HG03159 (cell line): ENCODE measurements at regions not wholly inside any gene's neighbourhood (a gene's known extent, or its start where the extent isn't known, plus 50 kb on each side); places are given as distances from the start of the nearest gene placed in this dataset.

Experiments used
- ATAC-seq: cut with Tn5 transposase; IDR thresholded peaks from one replicate; pipeline ENCODE4 v1.9.1; 2021; ENCODE audit warnings: mild to moderate bottlenecking, moderate library complexity; ENCODE audit not compliant: unreplicated experiment

DNA sequence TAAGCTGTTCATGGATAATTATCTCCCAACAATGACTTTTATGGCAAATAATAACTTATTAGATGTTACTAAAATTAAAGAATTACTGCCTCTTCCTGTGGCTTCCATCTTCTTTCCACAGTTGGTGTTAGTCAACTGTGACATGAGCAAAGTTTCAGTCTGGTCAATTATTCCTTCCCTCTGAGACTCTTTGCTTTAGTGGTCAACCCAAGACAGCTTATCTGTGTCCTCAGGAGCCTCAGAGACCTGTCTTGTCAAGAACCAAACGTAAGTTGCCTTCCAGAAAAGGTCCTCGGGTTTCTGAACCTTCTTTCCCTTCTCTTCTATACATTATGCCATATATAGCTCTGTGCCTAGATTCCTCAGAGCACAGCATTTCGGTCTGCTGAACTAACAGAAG is 263.2 kb upstream of the ZP4 start:
- ATAC-seq = no peak

DNA sequence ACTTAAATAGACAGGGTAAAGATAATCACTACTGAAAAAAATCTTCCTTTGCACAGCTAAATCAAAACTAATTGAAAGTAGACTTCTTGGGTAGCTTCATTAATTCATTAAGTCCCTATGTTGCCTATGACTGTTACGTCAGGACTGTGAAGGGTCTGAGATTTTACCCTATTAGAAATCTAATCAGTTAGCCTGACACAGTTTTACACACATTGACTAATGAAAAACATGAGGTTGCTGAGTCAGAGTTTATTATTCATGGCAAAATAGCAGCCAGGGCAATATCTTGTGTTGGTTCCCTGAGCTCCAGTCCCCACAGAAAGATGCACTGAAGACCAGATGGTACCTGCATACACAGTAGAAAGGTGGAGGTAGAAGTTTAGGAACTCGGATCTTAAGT is 262.5 kb upstream of the ZP4 start:
- ATAC-seq = no peak

DNA sequence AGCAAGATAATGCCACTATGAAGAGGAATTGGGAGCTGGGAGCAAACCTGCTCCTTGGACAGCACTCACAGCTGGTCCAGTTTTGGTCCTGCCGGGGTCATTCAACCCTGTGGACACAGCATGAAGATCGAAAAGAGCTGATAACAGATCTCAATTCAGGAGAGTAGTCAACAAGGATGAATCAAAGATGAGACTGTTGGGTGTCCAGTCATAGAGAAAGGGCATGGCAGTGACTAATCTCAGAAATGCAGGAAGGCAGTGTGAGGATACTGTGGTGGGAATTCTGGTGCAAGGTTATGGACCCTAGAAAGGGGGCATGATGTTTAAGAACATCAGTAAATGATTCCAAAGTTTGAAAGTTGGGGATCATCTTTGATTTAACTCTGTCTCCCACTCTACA is 261.4 kb upstream of the ZP4 start:
- ATAC-seq = no peak

DNA sequence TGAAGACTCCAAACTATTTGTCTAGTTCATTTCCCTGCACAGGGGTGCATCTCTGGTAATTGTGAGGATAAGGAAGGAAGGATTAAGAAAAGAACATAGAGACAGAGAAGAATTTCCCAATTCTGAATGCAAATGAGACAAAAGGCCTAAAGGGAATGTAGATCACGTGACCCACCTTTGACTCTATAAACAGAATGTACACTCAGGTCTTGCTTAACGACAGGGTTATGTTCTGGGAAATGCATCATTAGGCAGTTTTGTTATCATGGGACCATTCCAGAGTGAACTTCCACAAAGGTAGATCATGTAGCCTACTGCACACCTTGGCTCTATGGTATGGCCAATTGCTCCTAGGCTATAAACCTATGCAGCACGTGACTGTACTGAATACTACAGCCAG is 252.3 kb upstream of the ZP4 start:
- no peak for ATAC-seq

DNA sequence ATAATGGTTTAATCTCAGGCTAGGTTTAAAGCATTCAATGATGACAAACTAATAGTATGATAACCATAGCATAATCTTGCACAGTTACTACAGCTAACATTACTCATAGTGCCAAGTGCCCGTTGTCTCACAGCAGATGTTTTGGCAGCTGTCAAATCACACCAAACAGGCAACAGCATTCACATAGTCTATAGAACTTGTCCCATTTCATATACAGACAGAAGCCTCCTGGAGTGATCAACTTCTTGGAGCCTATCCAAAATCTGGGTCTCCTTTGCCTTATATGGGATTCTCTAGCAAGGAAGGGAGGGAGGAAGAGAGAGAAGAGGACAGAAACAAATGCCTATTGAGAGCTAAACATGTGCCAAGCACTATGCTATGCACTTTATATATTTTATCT is 250.6 kb upstream of the ZP4 start:
- ATAC-seq = no peak

DNA sequence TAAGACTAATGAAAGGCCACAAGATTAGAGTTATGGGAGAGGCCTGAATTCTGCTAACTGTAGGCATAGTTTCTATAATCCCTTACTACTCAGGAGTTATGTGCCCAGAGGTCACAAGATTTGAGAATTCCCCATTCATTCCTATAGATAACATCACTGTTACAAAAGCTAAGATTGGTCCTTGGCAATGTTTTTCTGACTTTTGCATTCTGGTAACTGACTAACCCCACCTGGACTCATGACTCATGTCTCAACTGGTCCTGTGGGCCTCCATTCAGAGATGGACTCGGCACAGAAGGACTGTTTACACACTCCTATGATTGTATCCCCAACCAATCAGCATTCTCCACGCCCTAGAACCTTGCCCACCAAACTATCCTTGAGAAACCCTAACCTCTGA is 249.0 kb upstream of the ZP4 start:
- no peak for ATAC-seq

DNA sequence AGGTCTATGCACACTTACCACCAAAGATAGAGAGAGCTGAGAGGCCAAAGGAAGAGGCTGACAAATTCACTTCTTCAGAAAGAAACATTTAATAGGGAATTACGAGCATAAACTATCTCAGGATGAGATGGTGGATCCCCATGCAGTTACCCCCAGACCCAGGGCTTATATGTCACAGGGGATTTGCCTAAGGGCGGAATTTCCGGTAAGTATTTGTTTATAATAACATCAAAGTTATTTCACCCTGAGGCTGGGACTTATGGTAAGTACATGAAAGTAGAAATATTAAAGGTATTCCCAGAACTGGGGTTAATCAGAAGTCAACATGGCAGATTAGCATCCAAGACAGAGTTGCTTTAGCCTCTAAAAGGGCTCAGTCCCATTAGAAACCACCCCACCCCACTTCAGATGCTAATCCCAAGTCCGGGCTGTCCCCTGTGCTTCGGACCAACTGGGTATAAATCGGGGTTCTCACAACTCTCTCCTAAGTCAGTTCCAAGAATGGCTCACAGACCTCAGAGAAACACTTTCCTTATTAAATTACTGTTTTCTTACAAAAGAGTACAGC is 247.4 kb upstream of the ZP4 start:
- ATAC-seq = no peak

DNA sequence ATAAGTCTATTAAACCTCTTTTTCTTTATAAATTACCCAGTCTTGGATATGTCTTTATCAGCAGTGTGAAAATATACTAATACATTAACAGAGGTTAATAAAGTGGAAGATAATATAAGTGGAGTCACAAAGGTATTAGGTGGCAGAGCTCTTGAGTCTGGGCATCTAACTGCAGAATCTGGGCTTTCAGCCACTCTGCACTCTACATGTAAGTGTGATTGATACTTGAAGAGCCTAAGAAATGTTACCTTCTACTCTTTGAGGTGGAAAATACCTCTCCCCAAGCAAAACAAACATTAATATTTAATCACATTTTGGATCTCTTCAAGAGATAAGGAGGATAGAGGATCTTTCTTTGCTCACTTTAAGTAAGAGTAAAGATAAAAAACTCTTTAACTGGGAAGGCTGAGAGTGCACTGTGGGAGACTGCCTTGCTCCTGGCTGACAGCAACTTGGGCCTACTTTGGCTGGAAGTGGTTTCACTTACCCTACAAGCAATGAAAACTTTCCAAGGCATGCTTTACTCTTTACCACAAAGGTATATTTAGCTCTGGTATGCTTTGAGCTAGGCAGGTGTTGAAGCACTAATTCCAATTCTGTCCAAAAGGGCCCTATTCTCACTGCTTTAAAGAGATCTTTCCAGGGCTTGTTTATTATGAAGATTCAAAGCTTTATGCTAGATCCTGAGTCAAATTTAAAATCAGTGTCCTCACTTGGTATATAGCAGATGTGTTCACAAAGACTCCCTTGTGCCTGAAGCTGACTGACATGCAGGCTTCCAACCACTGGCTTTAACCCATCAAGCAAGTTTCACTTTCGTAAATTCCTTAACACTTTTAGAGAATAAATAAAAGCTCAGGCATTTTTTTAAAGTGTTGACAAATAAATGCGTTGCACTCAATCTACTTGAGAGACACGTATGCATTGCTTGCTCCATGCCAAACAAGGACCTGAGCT is 245.3 kb upstream of the ZP4 start:
- no peak for ATAC-seq

DNA sequence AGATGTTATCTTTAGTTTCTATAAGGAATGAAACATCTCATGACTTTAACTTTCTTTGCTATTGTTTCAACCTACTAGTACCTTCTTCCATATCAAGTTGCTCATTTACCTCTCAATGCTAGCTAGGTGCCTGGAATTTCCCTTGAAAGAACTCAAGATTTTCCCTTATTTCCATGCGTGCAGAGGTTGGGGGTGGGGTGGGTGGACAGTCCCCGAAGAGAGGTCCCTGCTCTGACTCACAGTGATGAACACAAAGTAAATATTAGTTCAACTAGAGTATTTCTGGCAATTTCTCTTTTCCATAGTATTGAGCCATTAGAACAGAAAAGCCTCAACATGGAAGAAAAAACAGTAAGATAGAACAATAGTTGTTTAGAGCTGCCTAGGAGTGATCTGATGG is 239.0 kb upstream of the ZP4 start:
- ATAC-seq = no peak

DNA sequence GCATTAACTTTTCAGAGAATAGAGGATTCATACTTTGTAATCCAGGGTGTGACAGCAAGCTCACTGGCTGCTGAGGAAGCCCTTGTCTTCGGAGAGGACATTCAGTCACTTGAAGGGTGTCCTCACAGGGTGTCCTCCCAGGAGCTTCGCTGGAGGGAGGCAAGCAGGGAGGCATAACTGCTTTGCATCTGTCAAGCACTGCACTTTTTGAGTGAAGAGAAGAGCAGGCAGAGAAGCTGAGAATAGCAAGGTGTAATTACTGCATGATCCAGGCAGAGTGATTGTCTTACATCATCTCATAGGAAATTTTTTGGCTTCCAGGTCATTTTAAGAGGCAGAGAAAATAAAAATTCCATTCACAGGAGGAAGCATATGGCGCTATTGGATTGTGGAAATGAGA is 232.5 kb upstream of the ZP4 start:
- no peak for ATAC-seq

DNA sequence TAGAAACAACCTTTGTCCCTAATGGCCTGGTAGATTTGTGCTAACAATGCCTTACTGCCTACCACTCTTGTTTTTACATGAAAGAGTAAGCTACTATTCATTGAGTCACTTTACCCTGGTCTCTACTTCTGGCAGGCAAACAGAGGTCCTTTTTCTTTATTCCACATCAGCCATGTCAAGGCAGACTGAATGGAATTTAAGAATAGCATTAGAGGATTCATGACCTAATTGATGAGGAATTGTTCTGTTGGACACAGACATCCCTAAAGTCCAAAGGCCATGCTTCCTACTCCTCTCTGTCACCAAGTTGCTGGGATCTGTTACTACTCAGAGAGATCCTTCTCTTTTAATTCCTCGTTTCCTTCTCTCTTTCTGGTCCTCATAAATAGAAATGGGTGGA is 229.1 kb upstream of the ZP4 start:
- no peak for ATAC-seq

DNA sequence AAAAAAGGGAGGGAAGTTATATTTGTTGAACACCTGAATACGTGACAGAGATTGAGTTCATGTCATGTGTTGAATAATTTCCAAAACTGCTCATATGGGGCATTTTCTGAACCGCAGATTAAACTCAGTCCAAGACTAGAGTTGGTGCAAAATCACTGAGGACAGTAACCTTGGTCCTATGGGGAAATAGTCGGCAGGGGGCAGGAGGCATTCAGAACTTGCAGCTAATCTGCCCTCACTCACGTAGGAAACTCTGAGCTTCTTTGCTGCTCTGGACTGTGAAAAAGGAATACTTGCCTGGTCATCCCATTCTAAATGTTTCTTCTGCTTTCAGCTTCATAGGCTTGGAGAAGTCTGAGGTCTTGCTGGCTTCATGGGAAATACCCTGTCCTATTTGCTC is 228.3 kb upstream of the ZP4 start:
- ATAC-seq = no peak

DNA sequence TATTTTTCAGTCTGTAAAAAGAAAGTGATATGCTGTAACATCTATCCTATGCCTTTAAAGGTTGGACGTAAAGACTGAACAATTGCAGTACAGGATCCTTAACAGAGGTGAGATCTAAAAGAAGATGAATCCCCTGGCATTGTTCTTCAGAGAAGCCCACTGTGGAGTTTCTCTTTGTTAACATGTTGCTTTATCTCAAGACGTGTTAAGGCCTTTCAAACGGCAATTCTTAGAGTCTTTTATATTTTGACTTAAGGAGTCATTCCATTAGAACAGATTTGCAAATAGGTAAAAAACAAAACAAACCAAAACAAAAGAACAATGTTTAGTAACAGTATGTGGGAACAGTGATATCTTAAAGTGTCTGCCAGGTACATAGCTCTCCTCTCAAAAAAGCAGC is 225.1 kb upstream of the ZP4 start:
- no peak for ATAC-seq

DNA sequence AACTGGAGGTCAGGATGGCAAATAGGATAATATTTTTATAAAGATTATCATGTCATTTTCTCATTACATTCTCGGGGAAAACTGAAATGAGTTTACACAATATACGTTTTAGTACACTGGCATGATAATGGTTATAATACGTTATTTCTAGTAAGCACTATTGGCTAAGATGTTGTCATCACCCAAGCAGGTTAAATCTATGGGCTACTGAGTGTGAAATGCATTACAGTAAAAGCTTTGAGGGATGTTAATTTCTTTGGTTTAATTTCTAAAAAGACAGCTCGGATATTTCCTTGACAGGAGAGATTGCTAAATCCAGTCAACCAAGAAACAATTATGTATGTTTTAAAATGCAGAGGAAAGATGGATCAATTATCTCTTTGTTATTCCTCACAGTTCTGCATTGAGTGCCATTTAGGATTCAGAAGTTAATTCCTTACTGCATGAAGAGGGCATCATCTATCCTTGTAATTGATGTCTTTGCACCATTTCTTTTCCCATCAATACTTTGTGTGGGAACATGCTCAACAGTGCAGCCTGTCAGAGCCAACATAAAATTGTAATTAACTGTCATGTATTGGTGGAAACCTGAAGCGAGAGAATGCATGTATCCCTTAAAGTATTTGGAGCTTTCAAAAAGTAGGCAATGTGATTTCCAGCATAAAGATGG is 222.4 kb upstream of the ZP4 start:
- no peak for ATAC-seq

DNA sequence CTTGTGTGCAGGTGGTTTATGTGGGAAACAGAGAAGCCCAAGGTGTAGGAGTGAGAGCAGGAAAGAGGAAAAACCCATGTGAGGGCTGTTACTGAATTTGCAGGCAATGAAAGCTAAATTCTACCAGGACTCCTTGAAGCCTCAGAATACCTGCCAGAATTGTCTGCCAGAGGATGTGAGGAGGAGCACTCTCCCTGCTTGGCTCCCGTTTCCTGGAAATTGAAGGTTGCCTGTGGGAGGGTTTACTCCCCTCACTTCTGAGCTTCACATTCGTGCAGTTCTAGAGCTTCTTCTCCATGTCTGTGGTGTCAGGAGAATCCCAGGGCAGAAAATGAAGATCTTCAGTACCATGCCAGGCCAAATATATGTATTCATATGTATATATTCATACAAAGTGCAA is 220.8 kb upstream of the ZP4 start:
- no peak for ATAC-seq

DNA sequence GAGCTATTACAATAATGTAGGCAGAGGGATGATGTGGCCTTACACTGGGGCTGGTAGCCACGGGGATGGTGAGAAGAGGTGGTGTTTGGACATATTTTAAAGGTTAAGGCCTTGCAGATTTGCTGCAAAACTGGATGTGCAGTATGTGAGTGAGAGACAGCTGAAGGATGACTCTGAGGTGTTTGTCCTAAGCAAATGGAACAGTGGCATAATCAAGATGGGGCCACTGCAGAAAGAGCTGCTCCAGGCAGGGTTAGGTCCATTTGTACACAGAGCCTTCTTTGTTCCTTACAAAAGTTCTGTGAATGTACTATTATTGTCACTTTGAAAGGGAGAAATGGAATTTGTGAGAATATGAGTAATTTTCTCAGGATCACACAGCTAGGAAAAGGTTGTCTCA is 220.4 kb upstream of the ZP4 start:
- no peak for ATAC-seq

DNA sequence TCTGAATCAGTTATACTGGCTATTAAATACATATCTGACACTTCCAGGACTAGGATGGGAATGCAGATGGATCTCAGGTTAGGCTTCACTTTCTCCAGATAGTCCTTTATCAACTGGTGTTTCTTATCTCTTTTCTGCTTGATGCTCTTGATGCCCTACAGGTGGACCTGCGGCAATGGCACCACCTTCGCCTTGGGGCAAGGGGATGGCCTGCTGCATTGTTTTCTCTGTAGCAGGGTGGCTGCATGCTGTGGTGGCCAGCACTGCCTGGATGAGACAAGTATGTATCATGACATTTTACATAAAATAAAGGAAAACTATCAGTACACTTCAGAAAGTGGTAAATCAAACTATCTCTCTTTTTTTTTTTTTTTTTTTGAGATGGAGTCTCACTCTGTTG is 217.7 kb upstream of the ZP4 start:
- no peak for ATAC-seq

DNA sequence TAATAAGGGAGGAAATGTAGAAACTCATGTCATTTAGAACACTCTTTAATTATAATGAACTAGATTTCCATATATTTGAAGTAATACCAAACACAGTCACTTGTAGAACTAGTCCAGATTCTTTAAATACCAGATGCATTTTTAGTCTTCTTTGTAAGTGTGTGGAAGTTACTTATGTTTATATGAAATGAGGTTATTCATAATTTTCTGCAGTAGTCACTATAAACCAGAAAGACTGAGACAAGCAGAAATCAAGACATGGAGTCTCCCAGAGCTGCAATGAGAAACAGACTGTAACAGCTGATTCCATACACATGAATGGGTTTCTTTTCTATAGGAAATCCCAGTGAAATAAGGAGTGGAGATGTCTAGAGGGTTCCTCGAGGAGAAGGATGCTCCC is 216.6 kb upstream of the ZP4 start:
- ATAC-seq = no peak

DNA sequence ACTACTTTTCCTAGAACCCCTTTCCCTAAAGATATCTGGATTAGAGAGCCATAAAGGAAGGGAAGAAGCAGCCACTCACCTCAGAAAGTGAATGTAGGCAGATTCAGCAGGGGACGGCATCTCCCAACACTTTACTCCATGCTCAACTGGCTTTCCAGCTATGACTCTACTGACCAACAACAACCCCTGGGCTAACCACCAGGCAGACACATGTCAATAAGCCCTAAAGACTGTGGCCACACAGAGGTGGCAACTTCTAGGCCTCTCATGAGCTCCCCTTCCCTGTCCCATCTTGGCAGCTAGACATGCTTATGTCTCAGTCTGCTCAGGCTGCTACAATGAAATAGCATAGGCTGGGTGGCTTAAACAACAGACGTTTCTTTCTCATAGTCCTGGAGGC is 214.0 kb upstream of the ZP4 start:
- ATAC-seq = no peak

DNA sequence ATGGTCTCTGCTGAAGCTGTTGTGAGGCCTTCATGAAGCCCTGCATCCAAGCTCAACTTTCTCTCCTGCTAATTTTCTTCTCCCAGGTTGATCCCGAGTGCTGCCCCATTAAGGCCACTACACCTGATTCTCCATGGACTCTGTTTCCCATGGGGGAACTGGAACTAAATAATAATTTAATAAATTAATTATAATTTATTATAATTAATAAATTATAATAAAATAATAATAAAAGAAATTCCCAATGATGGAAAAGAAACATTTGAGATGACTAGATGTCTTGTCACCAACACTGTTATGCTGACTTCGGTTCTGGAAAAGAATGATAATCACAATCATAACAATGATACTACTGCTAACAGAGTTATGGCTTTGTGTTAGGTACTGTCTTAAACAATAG is 211.2 kb upstream of the ZP4 start:
- no peak for ATAC-seq

DNA sequence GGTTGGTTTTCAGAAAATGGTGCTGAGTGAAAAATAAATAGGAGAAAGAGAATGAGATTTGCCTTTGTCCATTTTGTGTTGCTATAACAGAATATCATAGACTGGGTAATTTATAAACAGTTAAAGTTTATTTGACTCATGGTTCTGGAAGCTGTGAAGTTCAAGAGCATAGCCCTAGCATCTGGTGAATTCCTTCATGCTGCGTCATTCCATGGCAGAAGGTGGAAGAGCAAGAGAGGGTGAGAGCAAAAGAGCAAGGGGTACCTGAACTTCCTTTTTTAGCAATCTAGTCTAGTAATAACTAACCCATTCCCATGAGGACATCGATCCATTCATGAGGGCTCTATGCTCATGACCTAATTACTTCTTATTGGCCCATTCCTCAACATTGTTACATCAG is 209.1 kb upstream of the ZP4 start:
- no peak for ATAC-seq

DNA sequence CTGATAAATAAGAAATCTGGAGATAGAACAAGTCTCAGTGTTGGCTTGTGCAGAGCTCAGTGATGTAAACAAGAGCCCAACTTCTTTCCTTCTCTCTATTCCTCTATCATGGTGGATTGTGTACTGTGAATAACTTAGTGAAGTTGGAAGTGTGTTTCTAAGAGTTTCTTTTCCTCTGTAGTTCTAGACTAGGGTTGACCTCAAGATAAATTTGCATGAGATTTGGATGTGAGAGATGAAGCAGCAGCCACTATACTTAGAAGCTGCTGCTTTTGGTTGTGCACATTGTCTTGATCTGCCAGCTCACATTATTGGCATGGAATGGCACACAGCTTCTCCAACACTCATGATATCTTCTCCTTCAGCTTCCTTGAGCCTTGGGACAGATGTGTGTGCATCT is 198.9 kb upstream of the ZP4 start:
- no peak for ATAC-seq
